Glomerular visceral epithelial cell (primary cell): ENCODE measurements at regions not wholly inside any gene's neighbourhood (a gene's known extent, or its start where the extent isn't known, plus 50 kb on each side); places are given as distances from the start of the nearest gene placed in this dataset.
"Not testable (repeated sequence)": the region's sequence is repeated elsewhere in the genome, so short reads cannot be mapped to it uniquely, and the experiment has no call there.

Experiments used
- DNase-seq: peaks from one replicate; pipeline ENCODE4 v3.0.0-alpha.2; 2016; ENCODE audit errors: extremely low spot score

DNA sequence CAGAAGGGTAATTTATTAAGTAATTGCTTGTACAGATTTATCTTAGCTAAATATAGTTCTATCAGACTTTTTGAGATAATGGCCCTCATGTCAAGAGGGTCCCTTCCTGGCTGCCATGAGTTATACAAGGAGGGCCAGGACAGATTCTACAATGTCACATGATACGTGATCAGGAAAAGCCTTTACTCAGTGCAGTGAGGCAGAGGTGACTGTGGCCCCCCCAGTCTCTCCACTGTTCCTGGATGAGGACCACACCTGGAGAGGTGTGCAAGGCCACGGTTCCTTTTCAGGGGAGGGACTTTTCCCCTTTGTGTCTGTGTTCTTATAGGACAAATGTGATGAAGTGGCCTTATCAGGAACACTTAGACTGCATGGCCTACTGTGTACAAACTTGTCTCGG lies 54.3 kb upstream of the LRCH1 start:
- no peak for DNase-seq

DNA sequence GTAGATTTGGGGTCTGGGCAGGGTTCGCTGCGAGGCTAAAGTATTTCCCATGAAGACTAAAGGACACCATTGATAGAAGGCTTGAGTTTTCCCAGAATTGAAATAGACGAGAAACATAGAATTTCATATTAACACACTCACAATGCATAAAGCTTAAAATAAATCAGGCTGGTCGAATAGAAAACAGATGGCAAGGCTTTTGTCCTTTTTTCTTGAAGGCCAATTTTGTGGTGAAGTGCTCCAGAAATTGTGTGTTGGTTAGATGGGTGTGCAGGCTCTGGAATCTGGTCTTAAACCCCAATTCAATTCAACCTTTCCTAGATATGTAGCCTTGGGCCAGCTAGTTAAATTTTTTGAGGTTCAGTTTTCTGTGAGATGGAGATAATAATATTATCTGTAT lies 56.9 kb upstream of the LRCH1 start:
- no peak for DNase-seq

DNA sequence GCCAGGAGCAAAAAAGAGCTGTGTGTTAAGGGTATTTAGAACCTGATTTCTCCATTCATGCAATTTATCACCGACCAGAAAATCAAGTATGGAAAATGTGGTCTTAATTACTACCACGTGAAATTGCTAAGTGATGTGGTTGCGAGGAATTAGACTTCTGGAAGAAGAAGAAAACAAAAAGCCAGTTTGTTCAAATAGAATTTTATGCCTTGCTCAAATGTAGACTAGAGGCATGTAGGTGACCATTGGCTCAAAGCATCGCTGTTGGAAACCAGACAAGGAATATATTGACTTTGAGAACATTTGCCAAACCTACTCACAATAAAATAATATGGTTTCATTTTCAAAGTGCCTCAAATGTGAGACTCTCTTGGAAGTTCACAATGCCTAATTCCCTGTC lies 57.3 kb upstream of the LRCH1 start:
- DNase-seq = no peak

DNA sequence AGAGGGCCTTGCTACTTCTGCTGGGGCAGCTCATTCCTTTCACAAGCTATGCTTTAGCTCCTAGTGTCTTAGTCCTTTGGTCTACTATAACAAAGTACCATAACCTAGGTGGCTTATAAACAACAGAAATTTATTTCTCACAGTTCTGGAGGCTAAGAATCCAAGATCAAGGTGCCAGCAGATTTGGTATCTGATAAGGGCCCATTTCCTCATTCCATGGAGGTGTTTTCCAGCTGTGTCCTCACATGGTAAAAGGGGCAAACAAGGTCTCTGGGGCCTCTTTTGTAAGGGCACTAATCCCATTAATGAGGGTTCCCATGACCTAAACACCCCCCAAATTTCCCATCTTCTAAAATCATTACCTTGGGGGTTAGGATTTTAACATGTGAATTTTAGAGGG lies 57.9 kb upstream of the LRCH1 start:
- no peak for DNase-seq

DNA sequence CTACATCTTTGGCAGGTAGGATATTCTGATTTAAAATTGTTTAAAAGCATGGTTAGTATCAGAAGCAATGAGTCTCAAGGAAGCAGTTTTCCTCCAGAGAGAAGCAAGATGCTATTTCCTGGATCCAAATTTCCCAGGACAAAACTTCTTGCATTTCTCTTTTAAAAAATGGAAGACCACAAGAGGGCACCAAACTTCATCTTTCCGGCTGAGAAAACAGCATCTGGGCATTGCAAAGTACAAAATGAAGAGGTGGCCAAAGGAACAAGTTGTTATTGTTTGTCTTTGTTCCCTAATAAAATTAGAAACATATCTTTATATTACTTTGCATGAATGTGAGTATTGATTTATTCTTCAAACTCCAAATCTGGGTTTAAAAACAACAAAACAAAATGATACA lies 60.0 kb upstream of the LRCH1 start:
- peak; percentile 63 for DNase-seq

DNA sequence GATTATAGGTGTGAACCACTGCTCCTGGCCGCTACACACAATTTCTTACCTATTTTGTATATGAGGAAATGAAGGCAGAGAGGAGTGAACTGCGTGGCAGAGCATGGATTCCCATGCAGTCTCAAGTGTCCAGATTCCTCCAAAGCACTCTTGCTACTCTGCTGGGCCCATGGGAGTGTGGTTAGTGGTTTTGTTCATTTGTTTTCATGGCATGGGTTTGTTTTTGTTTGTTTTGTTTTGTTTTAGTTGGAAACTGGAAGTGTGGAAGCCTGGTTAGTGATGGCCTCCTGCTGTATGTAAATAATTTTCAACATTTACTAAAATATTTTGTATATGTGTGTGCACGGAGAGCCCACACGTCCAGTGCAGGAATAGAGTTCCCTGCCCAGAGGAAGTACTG lies 61.3 kb upstream of the LRCH1 start:
- no peak for DNase-seq

DNA sequence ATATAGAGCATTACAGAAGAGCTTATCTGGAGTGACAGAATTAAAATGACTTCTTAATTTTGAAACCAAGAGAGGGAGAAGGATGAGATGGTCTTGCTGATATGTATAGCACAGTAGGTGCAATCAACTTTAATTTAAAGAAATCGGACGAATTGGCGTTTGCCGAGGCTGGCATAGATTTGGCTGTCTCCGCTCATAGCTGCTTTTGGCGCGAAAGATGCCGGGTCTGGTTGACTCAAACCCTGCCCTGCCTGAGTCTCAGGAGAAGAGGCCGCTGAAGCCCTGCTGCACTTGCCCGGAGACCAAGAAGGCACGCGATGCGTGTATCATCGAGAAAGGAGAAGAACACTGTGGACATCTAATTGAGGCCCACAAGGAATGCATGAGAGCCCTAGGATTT lies 62.3 kb upstream of the LRCH1 start:
- DNase-seq = not testable (repeated sequence)

DNA sequence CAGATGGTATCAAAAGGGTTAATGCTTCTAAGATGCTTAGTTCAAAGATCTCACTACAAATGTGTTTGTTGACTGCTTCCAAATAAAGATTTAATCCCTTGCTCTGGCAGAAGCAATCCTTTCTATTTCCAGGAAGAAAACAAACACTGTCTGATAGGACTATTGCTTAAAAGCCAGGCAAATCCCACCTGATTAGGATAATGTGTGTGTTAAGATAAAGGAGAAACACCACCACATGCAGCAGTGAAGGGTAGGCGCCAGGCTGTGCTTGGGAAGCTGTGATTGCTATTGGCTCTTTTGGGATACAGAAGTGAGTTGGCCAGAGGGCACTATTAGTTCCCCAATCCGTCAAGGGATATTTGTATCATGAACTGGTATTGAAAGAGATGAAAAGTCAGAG lies 62.8 kb upstream of the LRCH1 start:
- no peak for DNase-seq

DNA sequence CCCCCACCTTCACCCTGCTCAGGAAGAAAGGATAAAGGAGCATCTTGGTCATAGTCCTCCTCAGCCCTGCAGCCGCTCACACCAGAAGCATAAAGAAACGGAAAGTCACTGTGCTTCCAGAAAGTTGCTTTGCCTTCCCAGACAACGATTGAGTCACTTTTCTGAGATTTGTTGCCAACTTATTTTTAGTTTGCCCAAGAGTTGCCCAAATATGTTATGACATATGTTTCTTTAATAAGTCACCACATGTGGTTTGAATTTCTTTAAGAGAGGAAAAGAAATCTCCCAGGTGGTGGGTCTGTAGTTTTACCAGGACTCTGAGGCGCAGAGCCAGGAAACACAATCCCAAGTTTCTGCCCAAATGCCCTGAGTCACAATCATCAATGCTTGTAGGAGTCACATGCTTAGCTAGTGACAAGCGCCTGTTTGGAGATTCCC lies 63.4 kb upstream of the LRCH1 start:
- DNase-seq = peak; percentile 87

DNA sequence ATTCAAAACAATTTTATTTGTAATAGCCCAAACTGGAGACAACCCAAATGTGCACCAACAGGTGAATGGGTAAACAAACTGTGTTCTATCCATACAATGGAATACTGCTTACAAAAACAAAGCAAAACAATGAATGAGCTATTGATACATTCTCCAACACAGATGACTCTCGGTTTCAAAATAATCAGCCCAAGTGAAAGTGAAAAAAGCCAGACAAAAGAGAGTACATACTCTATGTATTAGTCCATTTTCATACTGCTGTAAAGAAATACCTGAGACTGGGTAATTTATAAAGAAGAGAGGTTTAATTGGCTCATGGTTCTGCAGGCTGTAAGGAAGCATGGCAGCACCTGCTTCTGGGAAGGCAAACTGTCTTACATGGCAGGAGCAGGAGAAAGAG lies 65.2 kb upstream of the LRCH1 start:
- no peak for DNase-seq

DNA sequence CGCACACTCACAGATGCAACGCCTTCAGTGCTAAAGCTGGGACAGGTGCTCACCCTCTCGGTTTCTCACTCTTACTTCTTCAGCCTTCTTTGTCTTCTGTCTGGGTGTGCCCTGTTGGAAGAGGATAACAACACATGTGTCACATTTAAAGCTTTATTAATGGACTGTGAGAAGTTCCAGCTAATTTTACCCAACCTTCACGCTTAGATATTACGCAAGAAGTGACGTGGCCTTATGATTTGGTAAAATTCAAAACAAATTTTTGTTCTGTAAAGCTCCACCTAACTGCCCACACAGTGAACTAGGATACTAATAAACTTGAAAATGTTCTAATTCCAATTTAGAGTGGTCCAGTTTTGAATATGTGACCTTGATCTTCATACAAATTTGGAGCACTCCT lies 66.7 kb upstream of the LRCH1 start:
- DNase-seq = no peak

DNA sequence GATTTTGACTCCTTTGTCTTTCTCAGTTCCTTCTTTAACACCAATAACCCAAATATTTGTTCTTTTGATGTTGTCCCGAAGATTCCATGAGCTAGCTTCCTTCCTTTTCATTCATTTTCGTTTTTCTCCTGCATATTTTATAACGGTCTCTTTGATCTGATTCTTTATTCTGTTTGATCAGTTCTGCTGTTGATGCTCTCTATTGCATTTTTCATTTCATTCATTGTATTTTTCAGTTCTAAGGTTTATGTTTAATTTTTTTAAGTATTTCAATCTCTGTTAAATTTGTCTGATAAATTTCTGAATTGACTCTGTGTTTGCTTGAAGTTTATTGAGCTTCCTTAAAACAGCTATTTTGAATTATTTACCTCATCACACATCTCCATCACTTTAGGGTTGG lies 68.4 kb upstream of the LRCH1 start:
- no peak for DNase-seq

DNA sequence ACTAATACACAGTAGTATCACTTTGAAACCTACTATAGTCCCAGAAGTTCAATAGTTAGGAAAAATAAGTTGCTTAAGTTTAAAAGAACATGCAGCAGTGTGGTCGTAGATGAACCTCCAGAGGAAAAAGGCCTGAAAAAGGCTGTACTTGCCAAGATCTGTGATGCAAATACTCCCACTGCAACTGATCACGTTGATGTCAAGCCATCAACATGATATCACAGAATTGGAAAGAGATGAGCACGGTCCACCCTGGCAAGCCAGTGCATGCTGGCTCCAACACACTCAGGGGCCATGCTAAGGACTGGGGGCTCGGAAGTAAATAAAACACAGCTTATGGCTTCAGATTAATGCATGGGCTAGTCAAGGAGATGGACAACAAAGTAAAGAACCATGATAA lies 71.8 kb upstream of the LRCH1 start:
- no peak for DNase-seq

DNA sequence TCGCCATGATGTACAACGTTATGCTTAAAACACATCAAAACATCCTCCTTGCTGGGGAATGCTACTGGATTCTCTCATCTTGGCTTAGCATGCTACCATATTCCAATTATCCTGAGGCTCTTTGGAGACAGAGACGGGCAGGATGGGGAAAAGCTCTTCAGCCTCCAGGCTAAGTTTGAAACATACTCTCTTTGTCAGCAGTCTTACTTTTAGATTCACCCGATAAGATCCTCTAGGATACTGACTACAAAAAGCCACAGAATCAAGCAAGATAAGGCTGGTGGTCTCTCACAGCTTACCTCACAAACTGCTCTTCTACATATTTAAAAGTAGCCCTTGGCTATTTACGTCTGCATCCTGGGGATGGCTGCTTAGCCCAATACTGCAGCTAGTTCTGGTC lies 72.8 kb upstream of the LRCH1 start:
- DNase-seq = no peak

DNA sequence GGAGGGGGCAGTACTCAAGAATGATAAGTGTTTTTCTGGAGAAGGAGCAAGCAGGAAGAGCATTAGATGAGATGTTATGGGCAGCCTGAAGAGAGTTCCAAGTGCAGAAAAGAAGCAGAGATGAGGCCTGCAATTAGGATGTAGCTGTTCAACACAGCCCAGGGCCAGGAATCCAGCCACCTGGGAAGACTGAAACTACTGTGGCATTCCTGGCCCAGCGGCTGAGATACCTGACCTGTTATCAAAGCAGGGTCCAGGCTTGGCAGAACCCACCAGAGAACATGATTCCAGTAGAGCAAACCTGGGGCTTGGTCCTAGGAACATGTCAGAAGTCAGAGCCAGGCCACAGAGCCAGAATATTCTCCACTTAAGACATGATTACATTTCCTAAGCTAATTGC lies 73.3 kb upstream of the LRCH1 start:
- DNase-seq = no peak

DNA sequence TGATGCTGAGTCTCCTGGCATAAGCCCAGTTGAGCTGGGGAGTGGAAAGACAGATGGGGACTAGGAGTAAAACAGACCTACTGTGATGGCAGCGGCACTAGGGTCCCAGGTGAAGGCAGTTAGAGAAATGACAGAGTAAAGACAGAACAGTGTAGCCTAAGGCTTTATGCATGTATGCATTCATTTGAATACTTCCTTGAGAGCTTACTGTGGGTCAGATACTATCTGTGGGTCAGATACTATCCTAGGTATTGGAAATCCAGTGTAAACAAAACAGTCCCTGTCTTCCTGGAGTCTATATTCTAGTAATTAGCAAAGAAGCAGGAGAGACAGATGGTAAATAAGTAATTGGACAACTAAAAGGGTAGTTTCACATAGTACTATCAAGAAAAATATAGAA lies 73.7 kb upstream of the LRCH1 start:
- no peak for DNase-seq

DNA sequence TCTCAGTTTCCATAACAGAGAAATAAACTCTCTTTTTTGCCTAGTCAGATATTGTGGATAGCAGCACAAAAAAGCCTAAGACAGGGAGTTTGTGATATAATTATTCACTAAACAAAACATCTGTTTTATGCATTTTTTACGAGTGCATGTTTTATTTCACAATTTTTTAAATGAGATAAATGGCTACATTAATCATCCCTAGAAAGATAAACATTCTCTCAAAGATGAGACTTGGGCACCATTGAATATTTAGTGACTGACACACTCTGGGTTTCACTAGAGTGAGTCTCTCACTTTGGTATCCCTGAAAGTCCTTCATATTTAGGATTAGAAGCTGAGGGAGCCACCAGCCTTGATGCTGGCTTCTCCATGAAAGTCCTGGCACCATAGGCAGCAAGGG lies 74.3 kb upstream of the LRCH1 start:
- DNase-seq = no peak

DNA sequence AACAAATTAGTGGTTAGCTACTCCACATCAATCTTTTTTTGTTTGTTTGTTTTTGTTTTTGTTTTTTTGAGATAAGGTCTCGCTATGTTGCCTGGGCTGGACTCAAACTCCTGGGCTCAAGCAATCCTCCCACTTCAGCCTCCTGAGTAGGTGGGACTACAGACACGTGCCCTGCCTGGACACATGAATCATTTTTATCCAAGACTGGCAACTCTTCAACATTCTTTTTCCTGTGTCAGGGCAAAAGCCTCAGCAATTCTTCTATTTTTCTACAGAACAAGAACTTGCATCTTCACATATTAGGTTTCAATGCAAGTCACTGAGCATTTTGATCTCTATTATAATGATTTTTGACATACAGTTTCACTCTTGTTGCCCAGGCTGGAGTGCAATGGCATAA lies 76.8 kb upstream of the LRCH1 start:
- no peak for DNase-seq

DNA sequence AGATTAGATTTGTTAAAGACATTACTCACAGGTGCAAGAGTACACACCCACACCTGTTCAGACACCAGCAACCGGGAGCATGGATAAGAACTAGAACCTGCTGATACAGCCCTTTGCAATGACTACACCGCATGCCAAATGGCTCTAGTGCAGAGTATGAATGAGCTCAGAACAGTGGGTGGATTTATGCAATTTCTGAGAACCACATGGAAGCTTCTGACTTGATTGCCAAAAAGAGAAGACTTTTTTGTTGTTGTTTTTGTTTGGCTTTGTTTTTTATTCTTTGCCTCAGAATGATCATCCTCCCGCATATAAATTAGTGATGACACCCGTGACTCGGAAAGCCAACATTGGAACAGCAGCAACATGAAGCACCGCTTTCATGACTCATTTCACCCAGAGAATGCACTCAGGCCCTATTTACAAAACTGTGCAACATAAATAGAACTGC lies 77.4 kb upstream of the LRCH1 start:
- no peak for DNase-seq

DNA sequence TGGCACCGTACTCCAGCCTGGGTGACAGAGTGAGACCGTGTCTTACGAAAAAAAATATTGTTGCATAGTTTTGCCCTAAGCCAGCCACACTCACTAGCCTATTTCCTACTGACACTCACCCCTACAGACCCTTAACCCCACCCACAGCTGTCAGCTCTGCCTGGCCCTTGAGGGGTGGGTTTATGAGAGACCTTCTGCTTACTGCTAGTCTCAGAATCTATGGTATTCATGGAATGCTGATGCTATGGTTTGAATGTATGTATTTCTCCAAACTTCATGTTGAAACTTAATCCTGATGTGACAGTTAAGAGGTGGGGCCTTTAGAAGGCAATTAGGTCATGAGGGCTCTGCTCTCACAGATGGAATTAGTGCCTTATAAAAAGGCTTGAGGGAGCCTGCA lies 79.2 kb upstream of the LRCH1 start:
- DNase-seq = no peak

DNA sequence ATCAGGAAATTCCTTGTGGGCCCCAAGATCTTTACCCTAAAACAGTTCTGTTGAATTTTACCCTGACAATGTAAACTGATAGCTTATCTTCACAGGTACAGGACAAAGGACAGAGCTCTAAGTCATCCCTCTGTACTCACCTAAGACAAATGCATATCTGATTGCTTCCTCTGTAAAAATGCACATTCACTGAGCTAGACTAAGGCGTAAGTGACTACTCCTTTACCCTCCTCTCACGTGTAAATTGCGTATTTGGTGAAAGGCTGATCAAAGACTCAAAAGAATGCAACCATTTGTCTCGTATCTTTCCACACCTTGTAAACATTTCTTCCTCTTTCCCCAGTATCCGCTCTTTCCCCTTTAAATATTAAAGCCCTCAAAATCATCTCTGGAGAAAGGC lies 80.6 kb upstream of the LRCH1 start:
- DNase-seq = no peak

DNA sequence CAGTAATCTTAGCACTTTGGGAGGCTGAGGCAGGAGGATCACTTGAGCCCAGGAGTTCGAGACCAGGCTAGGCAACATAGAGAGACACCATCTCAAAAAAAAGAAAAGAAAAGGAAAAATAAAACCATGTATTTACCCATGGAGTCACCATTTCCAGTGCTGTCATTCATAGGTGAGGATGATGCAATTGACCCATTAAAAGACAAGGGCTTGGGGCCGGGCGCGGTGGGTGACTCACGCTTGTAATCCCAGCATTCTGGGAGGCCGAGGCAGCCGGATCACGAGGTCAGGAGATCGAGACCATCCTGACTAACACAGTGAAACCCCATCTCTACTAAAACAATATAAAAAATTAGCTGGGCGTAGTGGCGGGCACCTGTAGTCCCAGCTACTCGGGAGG lies 82.6 kb upstream of the RUBCNL start:
- DNase-seq = not testable (repeated sequence)

DNA sequence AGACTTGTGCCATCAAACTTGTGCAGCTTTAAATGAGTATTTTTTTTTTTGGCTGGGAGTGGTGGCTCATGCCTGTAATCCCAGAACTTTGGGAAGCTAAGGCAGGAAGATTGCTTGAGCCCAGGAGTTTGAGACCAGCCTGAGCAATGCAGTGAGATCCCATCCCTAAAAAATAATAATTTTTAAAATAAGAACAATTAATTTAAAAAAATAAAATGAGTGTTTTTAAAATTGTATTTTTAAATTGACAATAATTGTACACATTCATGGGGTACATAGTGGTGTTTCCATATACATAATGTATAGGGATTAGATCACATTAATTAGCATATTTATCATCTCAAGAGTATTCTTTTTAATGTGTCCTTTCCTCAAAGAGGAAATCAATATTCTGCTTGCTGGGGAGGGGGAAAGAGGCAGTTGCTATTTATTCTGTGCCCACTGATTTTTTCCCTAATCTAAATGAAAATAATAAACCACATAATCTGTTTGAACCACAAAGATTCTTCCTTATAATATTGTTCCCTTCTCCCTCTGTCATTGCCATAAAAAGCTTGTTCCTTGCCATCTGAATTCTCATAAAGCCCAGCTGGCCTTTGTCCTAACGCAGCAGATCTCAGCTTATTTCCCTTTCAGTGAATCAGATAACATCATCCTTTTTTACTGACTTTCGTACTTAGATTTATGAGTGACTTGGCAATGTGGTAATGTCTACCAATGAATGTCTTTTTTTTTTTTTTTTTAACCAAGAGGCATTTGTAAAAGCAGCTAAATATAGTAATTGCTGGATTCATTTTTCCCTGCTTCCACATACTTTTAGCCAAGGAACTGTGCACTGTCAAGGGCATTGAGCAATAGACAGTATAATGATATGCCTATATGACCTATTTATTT lies 81.8 kb upstream of the RUBCNL start:
- peak; percentile 17 for DNase-seq

DNA sequence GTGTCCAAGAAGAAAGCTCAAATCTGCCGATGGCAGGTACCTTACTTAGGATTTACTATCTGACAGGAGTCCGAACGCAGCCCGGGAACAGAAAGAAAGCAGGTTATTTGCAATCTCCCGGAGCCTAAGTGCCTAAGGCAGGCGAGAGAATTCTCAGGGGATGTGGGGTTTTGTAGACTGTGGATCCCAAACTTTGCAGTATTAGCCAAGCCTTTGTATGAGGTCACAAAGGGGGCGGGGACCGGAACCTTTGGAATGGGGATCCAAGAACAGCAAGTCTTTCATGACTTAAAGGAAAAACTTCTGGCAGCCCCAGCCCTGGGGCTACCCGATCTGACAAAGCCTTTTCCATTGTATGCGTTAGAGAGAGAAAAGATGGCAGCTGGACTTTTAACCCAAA lies 80.6 kb upstream of the RUBCNL start:
- not testable (repeated sequence) for DNase-seq
